ENCODE measurements at regions not wholly inside any gene's neighbourhood (a gene's known extent, or its start where the extent isn't known, plus 50 kb on each side); places are given as distances from the start of the nearest gene placed in this dataset.
A peak's percentile ranks its signal among the peaks of the same experiment; 100 is the strongest.
"Not testable (repeated sequence)": the region's sequence is repeated elsewhere in the genome, so short reads cannot be mapped to it uniquely, and the experiment has no call there.

DNA sequence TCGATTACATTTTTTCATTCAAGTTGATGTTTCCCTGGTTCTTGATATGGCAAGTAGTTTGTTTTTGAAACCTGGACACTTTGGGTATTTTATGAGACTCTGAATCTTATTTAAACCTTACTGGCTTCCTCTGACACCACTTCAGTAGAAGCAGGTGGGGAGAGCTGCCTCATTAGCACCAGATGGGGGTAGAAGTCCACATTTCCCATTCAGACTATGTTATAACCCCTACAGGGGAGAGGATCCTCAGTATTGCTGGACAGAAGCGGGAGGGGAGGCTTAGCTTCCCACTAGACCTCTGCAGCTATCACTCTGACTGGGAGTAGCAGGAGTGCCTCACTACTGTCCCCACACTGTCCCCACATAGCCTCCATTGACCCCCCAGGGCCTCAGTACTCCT is 145.3 kb upstream of the SLC35G4 start:
- DNase-seq (ENCODE audit: low spot score) = no peak

DNA sequence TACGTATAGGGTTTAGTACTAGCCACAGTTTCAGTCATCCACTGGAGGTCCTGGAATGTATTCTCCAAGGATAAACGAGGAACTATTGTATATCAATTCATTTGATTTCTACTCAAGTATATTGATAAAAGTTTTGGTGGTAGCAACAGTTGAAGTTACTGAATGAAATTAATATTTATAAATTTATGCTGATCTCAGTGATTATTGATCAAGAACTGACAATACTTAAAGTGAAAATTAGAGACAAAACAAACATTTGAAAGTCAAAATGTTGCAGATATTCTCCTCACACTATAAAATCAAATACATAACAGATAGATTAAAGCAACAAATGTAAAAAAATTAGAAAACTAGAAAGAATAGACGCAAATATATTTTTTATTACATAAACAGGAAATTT is 150.9 kb upstream of the SLC35G4 start:
- DNase-seq (ENCODE audit: low spot score) = no peak

DNA sequence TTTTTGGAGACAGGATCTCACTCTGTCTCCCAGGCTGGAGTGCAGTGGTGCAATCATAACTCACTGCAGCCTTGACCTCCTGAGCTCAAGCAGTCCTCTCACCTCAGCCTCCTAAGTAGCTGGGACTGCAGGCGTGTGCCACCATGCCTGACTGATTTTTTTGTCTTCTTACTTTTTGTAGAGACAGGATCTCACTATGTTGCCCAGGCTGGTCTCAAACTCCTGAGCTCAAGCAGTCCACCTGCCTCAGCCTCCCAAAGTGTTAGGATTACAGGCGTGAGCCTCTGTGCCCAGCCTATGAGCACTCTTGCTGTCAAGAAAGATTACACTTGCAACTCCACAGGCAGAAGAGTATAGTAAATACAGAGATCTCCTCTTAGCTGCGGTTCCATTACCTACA is 151.5 kb upstream of the SLC35G4 start:
- DNase-seq (ENCODE audit: low spot score) = not testable (repeated sequence)

DNA sequence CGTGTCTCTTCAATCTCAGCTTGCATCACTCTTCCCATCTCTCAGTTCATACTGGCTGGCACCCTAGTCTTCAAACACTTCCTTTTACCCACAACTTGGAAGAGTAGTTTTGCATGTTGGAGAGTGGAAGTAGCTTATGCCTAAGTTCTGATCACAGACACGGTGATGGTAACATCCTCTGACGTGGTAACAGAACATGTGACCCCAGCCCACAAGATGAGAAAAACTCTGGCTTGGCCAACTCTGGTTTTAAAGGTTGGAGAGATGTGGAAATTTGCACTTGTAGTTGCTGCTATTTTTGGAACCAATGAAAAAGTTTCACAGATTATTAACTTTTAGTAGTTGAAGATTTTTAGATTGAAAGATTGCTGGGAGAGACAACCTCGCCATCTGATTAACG is 155.4 kb upstream of the SLC35G4 start:
- DNase-seq (ENCODE audit: low spot score) = no peak

DNA sequence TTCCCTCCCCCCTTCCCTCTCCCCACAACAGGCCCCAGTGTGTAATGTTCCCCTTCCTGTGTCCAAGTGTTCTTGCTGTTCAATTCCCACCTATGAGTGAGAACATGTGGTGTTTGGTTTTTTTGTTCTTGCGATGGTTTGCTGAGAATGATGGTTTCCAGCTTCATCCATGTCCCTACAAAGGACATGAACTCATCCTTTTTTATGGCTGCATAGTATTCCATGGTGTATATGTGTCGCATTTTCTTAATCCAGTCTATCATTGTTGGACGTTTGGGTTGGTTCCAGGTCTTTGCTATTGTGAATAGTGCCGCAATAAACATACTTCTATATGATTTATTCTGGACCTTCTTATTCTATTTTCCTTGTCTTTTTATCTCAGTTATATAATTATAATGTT is 165.2 kb upstream of the SLC35G4 start:
- DNase-seq (ENCODE audit: low spot score) = not testable (repeated sequence)

DNA sequence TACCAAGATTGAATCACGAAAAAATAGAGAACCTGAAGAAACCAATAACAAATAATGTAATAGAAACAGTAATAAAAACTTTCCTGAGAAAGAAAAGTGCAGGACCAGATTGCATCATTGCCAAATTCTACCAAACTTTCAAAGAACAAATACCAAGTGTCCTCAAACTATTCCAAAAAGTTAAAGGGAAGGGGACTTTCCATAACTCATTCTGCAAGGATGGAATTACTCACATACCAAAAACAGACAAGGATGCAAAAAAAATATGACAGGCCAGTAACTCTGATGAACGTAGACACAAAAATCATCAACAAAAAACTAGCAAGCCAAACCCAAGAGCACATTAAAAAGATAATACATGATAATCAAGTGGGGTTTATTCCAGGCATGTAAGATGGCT is 172.3 kb upstream of the SLC35G4 start:
- no peak for DNase-seq (ENCODE audit: low spot score)

DNA sequence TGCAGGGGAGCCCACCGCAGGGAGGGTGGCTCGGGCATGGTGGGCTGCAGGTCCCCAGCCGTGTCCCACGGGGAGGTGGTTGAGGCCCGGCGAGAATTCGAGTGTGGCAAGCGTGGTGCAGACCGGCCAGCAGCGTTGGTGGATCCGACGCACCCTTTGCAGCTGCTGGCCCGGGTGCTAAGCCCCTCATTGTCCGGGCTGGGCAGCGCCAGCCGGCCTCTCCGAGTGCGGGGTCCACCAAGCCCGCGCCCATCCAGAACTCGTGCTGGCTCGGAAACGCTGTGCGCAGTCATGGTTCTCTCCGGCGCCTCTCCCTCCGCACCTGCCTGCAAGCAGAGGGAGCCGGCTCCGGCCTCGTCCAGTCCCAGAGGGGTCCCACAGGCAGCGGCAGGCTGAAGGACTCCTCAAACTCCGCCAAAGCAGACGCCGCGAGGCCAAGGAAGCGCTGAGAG is 177.0 kb upstream of the SLC35G4 start:
- DNase-seq (ENCODE audit: low spot score) = no peak

DNA sequence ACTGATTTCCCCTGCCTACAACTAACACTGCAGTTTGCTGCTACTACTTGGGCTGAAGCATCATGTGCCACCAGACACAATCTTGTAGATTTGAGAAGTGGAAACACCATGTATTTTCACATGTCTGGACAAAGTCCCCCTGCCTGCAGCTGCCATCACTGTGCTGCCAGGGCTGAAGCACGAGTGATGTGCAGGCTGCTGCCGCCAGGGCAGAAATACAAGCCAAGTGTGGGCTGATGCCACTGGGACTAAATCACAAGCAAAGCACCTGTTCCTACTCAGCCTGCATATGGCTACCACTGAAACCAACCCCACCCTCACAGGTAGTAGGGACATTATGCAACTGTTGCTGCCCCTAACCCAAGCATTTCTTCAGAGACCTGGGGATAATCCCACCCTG is 179.5 kb upstream of the SLC35G4 start:
- no peak for DNase-seq (ENCODE audit: low spot score)

DNA sequence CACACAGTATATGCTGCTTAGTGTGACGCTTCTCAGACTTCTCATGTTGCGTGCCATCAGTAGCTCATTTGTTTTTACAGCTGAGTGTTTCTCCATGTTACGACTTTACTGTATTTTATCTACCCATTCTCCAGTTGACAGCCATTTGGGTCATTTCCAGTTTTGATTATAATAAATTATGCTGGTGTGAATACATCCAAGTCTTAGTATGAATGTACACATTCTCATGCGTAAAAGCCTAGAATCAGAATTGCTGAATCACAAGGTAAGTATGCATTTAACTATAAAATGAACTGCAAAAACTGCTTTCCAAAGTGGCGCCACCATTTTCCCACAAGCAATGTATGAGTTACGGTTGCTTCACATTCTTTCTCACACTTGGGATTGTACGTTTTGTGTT is 184.2 kb upstream of the SLC35G4 start:
- no peak for DNase-seq (ENCODE audit: low spot score)

DNA sequence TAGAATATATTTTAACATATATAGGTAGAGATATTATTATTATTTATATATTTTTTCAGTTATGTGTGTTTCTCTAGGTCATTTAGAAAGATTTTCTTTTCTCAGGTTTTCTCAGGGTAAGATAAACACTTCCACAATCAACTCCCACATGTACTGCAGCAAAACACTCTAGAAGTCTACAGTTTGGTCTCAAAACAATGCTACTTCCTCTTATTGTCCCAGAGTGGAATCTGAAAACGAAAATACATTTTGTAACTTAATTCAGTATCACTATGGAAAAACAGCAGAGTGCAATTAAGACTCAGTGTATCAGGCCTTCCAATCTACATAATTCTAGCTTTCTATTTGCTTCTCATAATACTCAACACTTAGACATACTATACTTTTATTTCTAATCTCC is 190.1 kb upstream of the SLC35G4 start:
- no peak for DNase-seq (ENCODE audit: low spot score)

DNA sequence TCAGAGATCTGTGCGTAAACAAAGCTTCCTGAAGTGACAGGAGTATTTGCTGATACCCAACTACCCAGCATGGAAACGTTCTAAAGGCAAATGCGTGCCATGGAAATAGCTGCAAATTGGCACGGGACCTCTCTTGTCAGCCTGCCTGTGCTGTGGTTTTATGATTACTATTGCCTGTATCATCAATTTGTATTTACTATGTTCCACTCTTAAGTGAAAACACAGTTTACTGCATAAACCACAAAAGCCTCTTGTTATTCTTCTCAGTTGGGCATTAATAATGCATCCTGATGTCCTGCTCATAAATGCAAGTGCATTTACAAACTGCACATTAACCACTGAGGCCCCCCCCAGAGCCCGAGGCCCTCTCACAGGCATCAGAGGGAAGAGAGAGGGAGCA is 196.6 kb upstream of the SLC35G4 start:
- DNase-seq (ENCODE audit: low spot score) = no peak

DNA sequence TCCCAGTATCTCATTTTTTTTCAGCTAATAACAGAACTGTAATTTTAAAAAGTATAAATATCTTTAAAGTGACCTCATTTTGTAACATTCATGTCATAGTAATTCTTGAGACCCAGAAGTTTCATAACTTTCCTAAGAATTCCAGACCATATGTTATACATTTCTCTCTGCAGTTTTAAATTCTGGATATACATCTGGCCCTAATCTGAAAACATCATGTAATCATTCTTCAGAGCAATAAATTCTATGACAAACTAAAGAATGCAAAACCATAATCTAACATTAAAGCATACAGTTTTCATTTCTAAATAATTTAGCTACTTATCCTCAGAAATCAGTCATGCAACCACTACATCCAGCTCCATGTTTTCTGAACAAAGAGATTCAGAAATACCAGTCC is 198.3 kb upstream of the SLC35G4 start:
- no peak for DNase-seq (ENCODE audit: low spot score)

DNA sequence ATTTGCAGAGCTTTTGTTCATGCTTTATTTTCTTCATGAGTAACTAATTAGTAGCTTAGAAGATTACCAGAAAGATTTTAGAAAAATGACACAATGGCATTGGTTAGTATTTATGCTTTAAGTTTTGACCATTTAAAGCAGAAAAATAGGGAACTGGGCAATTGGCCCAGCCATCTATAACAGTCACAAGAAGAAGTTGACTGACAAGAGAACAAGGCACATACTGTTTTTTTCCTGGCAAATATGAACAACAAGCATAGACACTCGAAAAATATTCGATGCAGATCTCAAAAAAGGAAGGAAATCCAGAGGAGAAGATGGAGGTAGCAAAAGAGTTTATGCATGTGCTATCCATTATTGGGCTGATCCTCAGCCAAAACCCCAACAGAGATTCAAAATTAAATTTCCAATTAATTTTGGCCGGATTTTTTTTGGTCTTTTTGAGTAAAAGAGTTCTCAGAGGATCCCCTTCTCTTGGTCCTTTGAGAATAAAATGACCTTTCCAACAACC is 200.8 kb upstream of the SLC35G4 start:
- DNase-seq (ENCODE audit: low spot score) = peak; percentile 67

DNA sequence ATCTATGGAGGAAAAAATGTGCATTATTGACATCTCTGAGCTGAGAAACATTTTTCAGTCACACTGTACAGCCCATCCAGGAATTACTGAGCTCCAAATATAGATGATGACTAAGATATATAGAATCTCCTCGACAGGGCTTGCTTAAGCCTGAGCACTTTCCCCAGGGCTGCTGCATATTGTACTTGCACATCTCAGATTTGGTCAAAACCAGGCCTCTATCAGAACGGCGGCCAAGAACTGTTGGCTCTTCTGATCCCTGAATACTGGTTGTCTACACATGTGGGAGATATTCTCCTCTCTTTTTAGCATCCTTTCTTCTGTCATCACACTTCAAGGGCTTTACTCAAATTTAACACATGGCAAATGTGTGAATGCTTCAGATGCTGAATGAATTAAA is 201.5 kb upstream of the SLC35G4 start:
- DNase-seq (ENCODE audit: low spot score) = no peak

DNA sequence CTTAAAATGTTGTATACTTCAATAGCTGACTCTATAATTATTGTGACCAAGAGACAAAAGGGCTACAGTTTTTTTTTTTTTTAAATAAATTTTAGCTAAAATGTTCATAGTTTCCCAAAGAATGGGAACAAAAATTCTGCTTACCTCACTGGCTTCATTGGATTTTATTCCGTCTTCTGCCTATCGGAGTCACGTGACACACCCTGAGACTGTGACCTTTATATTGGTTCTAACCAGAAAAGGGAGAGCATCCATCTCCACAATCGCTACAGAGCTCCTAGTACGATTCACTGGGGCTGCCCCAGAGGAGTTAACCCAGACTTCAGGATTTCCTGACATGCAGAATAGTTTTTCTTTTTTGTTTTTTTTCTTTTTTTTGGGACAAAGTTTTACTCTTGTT is 203.6 kb upstream of the SLC35G4 start:
- DNase-seq (ENCODE audit: low spot score) = no peak

DNA sequence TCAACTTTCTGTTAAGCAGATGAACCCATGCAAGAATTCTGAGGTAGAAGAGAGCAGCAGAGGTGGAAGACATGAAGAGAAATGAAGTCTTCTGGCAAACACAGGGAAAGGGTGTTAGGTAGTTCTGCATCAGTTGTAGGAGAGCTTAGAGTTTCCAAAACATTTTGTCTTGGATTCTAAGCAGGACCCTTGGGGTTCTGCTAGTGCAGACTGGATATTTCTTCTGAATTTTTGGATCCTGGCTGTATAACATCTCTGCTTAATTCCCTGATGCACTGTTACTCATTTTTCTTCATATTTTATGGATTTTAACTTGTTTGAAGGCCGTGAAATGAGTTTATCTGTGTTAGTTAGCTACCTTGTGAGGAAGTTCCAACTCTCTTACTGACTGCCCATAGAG is 208.7 kb upstream of the SLC35G4 start:
- DNase-seq (ENCODE audit: low spot score) = no peak

DNA sequence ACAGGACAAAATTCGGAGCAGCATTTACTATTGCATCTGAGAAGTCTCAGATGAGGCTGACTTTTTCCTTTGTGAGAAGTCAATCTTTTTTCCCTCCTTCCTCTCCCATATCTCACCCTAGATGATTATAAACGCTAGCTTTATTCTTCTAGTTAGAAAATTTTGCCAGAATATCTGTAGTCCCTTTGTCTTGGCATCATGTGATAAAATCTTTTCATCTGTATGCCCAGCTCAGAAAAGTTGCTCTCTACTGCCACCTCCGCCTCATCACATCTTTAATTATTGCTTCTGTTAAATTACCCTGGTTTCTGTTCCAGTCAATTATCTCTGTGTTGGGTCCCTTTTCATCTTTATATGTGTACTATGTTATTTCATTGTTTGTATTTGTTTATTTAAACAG is 210.8 kb upstream of the SLC35G4 start:
- peak; percentile 71 for DNase-seq (ENCODE audit: low spot score)

DNA sequence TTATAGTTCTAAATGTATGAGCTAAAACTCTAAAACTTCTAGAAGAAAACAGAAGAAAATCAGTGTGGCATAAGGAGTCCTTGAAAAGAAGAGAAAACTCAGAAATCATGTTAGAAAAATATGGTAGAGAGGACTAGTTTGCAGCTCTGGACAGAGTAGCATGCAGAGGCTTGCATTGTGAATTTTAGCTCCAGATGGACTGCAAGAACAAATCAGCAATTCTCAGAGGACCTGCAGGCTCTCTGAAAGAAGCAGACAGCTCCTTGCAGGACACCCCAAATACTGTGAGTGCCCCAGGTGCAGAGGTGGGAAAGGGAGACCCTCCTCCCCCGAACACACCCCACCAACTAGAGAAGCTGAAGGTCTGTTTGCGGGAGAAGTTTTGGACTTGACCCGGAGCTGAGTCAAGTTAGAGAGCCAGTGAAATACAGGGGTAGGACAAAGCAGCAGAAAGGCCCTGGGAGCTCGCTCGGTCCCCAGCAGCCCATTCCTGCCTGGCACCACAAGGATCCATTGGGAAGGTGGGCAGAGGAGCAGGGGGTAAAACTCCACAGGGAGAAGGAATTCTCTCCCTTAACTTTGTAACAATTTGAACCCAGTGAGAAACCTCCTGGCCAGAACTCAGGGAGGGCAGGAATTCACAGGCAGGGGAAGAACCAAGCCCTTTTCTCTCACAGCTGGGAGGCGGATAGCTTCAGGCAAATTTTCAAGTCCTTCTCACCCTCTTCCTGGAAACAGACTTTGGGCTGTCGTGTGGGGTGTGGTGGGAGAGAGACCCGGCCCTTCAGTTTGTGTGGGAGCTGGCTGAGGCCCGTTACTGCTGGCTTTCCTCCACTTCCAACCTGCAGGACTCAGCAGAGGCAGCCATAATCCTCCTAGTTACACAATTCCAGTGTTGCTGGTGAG is 216.2 kb upstream of the SLC35G4 start:
- DNase-seq (ENCODE audit: low spot score) = no peak

DNA sequence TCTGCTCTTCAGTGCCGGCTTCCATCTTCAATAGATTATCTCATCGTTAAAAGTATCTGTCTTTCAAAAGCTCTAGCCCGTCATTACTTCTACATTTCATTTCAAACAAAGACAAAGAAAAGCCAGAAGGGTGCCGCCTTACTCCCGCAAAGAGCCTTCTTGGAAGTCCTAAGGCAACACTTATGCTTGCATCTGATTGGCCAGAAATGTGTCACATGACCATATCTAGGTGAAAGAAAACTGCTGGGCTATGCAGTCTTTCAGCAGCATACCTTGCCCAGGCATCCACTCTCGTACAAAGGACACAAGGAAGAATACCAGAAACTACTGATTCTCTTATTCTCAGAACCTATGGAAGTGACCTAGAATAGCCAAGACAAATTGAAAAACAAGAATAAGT is 217.1 kb upstream of the SLC35G4 start:
- no peak for DNase-seq (ENCODE audit: low spot score)

DNA sequence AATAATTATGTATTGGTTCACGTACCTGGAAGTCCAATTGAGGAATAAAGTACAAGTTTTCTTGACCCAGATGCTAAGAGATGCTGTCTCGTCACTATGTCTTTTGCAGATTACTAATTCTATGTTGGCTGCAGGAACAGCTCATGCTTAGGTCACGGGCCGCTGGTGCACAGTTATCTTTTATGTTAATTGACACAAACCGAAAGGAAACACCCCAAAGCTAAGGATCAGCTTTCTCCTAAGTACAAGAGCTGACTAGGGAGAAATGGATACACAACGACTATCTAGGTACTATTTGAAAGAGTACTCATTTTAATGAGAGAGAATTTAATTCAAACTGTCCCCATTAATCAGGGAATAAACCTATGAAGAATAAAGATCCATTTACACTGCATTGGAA is 217.7 kb upstream of the SLC35G4 start:
- DNase-seq (ENCODE audit: low spot score) = no peak

DNA sequence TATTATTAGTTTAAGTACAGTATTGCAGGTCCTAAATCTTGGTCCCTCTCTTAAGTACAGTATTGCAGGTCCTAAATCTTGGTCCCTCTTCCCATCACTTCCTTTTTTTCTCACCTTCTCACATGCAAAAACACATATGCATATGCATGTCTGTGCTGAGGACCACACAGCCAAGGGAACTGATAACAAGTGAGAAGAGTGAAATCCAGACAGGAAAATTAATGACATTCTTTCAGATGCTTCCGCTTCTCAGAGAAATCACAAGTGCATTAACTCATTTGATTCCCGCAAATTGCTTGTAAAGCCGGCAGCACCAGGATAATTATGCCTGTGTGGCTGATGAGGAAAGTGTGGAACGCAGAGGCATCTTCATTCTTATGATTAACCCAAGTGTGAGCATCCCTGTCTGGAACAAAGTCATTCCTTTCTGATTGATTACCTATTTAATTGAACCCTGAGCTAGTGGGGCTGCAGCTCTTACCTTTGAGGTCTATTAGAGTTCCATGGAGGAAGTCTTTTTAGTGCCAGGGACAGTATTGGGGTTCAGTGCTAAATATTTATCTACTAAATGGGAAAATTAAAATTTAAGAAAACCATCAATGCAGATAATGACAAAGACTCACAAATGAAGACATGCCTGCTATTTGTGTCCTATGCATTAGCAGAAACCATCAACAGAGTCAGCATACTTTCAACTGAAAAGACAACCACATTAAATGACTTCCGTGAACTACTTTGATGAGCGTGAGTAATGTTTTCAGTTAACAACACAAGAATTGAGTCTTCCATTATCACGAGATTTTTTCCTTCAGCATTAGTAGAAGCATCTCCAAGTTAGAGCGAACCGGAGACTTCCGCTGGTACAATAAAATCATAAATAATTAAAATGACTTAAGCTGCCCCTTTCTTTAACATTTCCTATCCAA is 220.4 kb upstream of the SLC35G4 start:
- DNase-seq (ENCODE audit: low spot score) = no peak

DNA sequence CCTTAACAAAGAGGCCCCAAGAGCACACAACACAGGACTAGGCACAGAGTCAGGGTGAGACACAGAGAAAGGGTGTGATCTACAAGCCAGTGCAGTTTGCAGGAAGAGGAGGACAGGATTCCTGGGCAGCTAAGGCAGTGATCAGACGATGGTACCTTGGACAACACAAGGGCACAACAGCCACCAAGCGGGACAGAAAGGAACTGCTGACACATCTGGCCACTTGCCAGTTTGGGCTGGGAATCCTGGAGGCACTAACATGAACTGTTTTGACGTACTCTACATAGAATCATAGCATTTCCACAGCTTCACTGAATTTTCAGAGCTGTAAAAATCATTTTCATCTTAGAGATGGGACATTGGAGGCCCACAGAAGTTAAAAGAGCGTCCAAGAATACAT is 221.5 kb upstream of the SLC35G4 start:
- DNase-seq (ENCODE audit: low spot score) = no peak

DNA sequence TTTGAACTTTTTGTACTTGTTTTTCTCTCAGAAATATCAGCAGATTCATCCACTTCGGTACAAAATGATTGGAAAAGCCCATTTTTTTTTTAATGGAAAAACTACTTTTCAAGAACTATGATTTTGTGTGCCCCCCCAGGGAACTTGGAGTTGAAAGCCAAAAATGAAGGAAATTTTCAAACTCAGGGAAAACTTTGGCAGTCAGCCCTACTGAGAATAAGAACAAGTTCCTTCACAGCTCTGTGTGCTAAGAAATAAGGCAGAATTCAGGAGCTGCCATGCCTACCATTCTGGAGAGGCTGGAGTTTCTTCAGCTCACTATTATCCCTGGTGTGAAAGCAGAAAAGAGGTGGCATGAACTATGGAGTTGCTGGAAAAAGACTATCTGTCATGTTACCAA is 226.0 kb upstream of the SLC35G4 start:
- DNase-seq (ENCODE audit: low spot score) = no peak

Data from COLO829 (cell line).